ENCODE measurements at regions not wholly inside any gene's neighbourhood (a gene's known extent, or its start where the extent isn't known, plus 50 kb on each side); places are given as distances from the start of the nearest gene placed in this dataset.

DNA sequence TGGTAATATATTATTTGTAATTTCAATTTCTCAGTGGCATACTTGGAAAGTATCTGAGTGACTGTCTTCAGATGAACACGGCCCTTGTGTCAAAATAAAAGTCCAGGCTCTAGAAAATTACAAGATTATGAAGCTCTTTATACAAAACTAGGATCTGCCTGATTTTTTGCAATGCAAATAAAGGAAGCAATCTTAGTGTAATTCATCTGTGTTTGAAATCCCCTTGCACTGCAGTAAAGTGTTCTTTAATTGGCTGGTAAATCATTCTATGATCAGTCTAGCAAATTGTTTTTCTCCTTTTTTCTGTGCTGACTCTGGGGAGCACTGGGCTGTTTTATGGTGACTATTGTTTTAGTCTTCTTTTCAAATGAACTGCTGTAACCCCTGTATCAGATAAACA is 1039.0 kb downstream of the SOCS6 start:
- Histone ChIP-seq H4K20me1 (ENCODE audit: insufficient read depth, low read length) (no peaks in the 10 kb centered on the region), H3K79me2 (ENCODE audit: insufficient read depth, low read length) (no peaks in the 10 kb centered on the region), H3K9ac (ENCODE audit: insufficient read depth, low read depth, low read length) (no peak overlapping the region), H3K4me3 (replicated peaks in 1 of 3; ENCODE audit: insufficient read depth in 1 of 3, low read depth in 2 of 3, low read length in 3 of 3) (no peak overlapping the region), H3K27ac (ENCODE audit: extremely low read length, insufficient read depth, low read length) (no peak overlapping the region), H3K4me1 (ENCODE audit: insufficient read depth, low read length) (no peaks in the 10 kb centered on the region), H3K27me3 (ENCODE audit: control insufficient read depth in 1 of 2, insufficient read depth in 2 of 2, low read length in 2 of 2) (no peaks in the 10 kb centered on the region), H2AFZ (ENCODE audit: low read length) (no peak overlapping the region), H3K9me3 (ENCODE audit: low read length) (no peaks in the 10 kb centered on the region), H3K36me3 (replicated peaks in 1 of 2; ENCODE audit: control insufficient read depth in 1 of 2, insufficient read depth in 2 of 2, low read length in 2 of 2) (no peaks in the 10 kb centered on the region), H3K4me2 (ENCODE audit: low read depth, low read length) (no peak overlapping the region)
- DNase-seq (ENCODE audit: low spot score) (no peak), ATAC-seq (no peak), FAIRE-seq (no peak)
- in situ Hi-C loops (cut with HindIII; ENCODE audit: extremely low pct_ligation_motif_present, low pct_unique_long_range_greater_than_20kb), result no loop called here
- 0% methylated on average over 1 of the region's 1 CpG for WGBS (ENCODE audit: low lambda C conversion rate)
- TF ChIP-seq, protein P1, sequence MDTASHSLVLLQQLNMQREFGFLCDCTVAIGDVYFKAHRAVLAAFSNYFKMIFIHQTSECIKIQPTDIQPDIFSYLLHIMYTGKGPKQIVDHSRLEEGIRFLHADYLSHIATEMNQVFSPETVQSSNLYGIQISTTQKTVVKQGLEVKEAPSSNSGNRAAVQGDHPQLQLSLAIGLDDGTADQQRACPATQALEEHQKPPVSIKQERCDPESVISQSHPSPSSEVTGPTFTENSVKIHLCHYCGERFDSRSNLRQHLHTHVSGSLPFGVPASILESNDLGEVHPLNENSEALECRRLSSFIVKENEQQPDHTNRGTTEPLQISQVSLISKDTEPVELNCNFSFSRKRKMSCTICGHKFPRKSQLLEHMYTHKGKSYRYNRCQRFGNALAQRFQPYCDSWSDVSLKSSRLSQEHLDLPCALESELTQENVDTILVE (CRISPR knock-in tag; IDR thresholded peaks at IDR 0.05), result no peak
- TF ChIP-seq, protein P2, sequence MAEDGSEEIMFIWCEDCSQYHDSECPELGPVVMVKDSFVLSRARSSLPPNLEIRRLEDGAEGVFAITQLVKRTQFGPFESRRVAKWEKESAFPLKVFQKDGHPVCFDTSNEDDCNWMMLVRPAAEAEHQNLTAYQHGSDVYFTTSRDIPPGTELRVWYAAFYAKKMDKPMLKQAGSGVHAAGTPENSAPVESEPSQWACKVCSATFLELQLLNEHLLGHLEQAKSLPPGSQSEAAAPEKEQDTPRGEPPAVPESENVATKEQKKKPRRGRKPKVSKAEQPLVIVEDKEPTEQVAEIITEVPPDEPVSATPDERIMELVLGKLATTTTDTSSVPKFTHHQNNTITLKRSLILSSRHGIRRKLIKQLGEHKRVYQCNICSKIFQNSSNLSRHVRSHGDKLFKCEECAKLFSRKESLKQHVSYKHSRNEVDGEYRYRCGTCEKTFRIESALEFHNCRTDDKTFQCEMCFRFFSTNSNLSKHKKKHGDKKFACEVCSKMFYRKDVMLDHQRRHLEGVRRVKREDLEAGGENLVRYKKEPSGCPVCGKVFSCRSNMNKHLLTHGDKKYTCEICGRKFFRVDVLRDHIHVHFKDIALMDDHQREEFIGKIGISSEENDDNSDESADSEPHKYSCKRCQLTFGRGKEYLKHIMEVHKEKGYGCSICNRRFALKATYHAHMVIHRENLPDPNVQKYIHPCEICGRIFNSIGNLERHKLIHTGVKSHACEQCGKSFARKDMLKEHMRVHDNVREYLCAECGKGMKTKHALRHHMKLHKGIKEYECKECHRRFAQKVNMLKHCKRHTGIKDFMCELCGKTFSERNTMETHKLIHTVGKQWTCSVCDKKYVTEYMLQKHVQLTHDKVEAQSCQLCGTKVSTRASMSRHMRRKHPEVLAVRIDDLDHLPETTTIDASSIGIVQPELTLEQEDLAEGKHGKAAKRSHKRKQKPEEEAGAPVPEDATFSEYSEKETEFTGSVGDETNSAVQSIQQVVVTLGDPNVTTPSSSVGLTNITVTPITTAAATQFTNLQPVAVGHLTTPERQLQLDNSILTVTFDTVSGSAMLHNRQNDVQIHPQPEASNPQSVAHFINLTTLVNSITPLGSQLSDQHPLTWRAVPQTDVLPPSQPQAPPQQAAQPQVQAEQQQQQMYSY (CRISPR knock-in tag; IDR thresholded peaks at IDR 0.05), result no peak
- TF ChIP-seq, protein P3, sequence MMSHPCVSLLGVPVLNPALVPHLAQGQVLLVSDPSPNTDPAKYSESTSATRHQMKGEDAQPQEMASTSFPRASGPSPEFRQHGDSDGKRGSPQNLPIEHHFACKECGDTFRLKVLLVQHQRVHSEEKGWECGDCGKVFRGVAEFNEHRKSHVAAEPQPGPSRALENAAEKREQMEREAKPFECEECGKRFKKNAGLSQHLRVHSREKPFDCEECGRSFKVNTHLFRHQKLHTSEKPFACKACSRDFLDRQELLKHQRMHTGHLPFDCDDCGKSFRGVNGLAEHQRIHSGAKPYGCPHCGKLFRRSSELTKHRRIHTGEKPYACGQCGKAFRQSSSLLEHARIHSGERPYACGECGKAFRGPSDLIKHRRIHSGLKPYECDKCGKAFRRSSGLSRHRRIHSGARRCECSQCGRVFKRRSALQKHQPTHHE (CRISPR knock-in tag; IDR thresholded peaks at IDR 0.05; ENCODE audit: borderline replicate concordance), result no peak
- TF ChIP-seq, protein P4, sequence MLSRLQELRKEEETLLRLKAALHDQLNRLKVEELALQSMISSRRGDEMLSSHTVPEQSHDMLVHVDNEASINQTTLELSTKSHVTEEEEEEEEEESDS (CRISPR knock-in tag; IDR thresholded peaks at IDR 0.05; ENCODE audit: borderline replicate concordance), result no peak
- no peak for TF ChIP-seq ZNF839 (CRISPR knock-in tag; IDR thresholded peaks at IDR 0.05; ENCODE audit: borderline replicate concordance)
- no peak for TF ChIP-seq SRSF1 (optimal IDR thresholded peaks at IDR 0.05; ENCODE audit: low read depth, low read length)
- no peak for TF ChIP-seq MYNN (CRISPR knock-in tag; IDR thresholded peaks at IDR 0.05; ENCODE audit: low read depth)
- TF ChIP-seq ZNF232 (CRISPR knock-in tag; IDR thresholded peaks at IDR 0.05; ENCODE audit: borderline replicate concordance), result no peak
- no peak for TF ChIP-seq ZIK1 (CRISPR knock-in tag; IDR thresholded peaks at IDR 0.05; ENCODE audit: borderline replicate concordance, low read depth)
- TF ChIP-seq ZNF343 (CRISPR knock-in tag; IDR thresholded peaks at IDR 0.05), result no peak
- TF ChIP-seq ZNF619 (CRISPR knock-in tag; IDR thresholded peaks at IDR 0.05), result no peak
- no peak for TF ChIP-seq ZNF709 (CRISPR knock-in tag; IDR thresholded peaks at IDR 0.05)
- TF ChIP-seq ZNF354B (CRISPR knock-in tag; IDR thresholded peaks at IDR 0.05), result no peak
- TF ChIP-seq, protein P5, sequence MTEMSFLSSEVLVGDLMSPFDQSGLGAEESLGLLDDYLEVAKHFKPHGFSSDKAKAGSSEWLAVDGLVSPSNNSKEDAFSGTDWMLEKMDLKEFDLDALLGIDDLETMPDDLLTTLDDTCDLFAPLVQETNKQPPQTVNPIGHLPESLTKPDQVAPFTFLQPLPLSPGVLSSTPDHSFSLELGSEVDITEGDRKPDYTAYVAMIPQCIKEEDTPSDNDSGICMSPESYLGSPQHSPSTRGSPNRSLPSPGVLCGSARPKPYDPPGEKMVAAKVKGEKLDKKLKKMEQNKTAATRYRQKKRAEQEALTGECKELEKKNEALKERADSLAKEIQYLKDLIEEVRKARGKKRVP (CRISPR knock-in tag; IDR thresholded peaks at IDR 0.05), result no peak
- TF ChIP-seq NPAS2 (CRISPR knock-in tag; IDR thresholded peaks at IDR 0.05; ENCODE audit: borderline replicate concordance), result no peak
- no peak for TF ChIP-seq REL (CRISPR knock-in tag; conservative IDR thresholded peaks at IDR 0.05)
- intact Hi-C loops (cut with micrococcal nuclease; ENCODE audit: unreplicated experiment), result no loop called here
- ChIA-PET CTCF (ENCODE audit: low intra/inter-chr PET ratio, low total read pairs) (no interaction called here), POLR2A (no interaction called here)
- no TSS peak for BruUV-seq (replicated peaks)

All from HepG2 (cell line).